ENCODE measurements at regions not wholly inside any gene's neighbourhood (a gene's known extent, or its start where the extent isn't known, plus 50 kb on each side); places are given as distances from the start of the nearest gene placed in this dataset.

- no peak for DNase-seq
Measured at GRCh38 chr7:17132726-17133125, 165.7 kb upstream of the AHR start.

- DNase-seq = no peak
Measured at GRCh38 chr7:17133977-17134376, 164.5 kb upstream of the AHR start.

GRCh38 chr7:17134786-17135185 lies 163.7 kb upstream of the AHR start:
- DNase-seq = no peak

GRCh38 chr7:17136126-17136525 lies 162.3 kb upstream of the AHR start:
- DNase-seq = no peak

- no peak for DNase-seq
Measured at GRCh38 chr7:17139081-17139480, 159.4 kb upstream of the AHR start.

GRCh38 chr7:17140406-17140805 lies 158.0 kb upstream of the AHR start:
- DNase-seq = no peak

GRCh38 chr7:17142831-17143541 lies 155.5 kb upstream of the AHR start:
- DNase-seq = no peak

GRCh38 chr7:17144322-17144721 lies 154.1 kb upstream of the AHR start:
- DNase-seq = no peak

GRCh38 chr7:17146621-17147020 lies 151.8 kb upstream of the AHR start:
- no peak for DNase-seq

GRCh38 chr7:17147409-17147808 lies 151.0 kb upstream of the AHR start:
- no peak for DNase-seq

- DNase-seq = no peak
Measured at GRCh38 chr7:17150018-17150417, 148.4 kb upstream of the AHR start.

- DNase-seq = no peak
Measured at GRCh38 chr7:17152721-17153120, 145.7 kb upstream of the AHR start.

- no peak for DNase-seq
Measured at GRCh38 chr7:17153536-17153935, 144.9 kb upstream of the AHR start.

GRCh38 chr7:17155529-17155928 lies 142.9 kb upstream of the AHR start:
- no peak for DNase-seq

- no peak for DNase-seq
Measured at GRCh38 chr7:17158261-17158660, 140.2 kb upstream of the AHR start.

- no peak for DNase-seq
Measured at GRCh38 chr7:17159500-17160037, 138.9 kb upstream of the AHR start.

GRCh38 chr7:17166824-17167379 lies 131.6 kb upstream of the AHR start:
- no peak for DNase-seq

- DNase-seq = no peak
Measured at GRCh38 chr7:17168416-17168815, 130.0 kb upstream of the AHR start.

- DNase-seq = no peak
Measured at GRCh38 chr7:17171427-17171826, 127.0 kb upstream of the AHR start.

- no peak for DNase-seq
Measured at GRCh38 chr7:17176371-17177032, 122.0 kb upstream of the AHR start.

GRCh38 chr7:17178545-17178944 lies 119.9 kb upstream of the AHR start:
- no peak for DNase-seq

GRCh38 chr7:17181482-17181881 lies 117.0 kb upstream of the AHR start:
- no peak for DNase-seq

- DNase-seq = no peak
Measured at GRCh38 chr7:17183630-17184328, 114.7 kb upstream of the AHR start.
